Raji (cell line): ENCODE measurements at regions not wholly inside any gene's neighbourhood (a gene's known extent, or its start where the extent isn't known, plus 50 kb on each side); places are given as distances from the start of the nearest gene placed in this dataset.

Experiments
- POLR2A ChIP-seq: IDR thresholded peaks from 2 replicates; pipeline ENCODE4 v1.6.1; 2011; ENCODE audit warnings: low read depth, low read length, control low read depth; ENCODE audit not compliant: insufficient read depth

DNA sequence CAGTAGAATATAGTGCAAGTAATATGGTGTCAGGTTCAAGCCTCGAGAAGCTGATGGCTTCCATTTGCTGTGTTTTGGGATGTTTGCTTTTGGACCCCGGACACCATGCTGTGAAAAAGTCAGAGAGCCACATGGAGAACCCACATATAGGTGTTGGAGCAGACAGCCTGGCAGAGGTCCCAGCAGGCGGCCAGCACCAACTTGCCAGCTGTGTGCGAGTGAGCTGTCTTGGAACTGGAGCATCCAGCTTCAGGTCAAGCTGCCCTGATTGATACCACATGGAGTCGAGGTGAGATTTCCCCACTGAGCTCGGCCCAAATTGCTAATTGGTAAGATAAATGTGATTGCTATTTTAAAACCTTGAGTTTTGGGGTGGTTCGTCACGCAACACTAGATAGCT lies 185.7 kb upstream of the TBL1XR1 start:
- no peak for TF ChIP-seq POLR2A

DNA sequence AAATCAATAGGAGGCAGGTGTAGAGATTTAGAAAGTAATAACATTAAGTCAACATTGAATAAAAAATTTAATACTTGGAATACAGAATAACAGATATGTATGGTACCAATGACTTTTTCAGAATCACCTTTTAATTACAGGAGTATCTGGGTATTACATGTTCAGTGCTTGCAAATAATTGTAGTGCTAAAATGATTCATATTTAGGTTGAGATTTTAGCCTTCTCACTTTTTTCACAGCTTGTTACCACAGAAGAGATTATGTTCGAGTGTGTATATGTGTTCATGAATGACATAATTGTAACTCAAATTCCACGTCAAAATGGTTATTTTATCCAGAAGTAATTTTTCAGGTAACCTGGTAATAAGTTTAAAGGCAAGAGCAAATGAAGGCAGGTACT lies 187.9 kb upstream of the TBL1XR1 start:
- TF ChIP-seq POLR2A: no peak

DNA sequence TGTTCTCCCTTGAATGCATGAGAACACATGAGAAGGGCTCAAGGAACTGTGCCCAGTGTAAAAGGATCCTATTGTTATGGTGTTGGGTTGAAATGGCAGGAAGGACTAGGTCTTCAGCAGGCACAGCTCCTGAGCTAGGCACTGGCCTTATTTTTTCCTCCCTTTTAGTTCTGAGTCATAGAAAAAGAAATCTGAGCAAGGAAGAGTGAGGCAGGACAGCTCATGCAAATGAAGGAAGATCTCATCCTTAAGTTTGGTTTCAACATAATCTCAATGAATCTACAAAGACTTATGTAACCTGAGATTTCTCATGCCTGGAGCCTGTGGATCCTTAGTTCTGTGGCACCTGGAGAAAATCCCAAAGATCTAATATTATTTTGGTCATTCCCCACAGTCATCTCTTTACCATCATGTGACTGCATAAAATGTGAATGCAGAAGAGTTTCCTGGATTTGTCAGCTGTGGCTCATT lies 188.6 kb upstream of the TBL1XR1 start:
- no peak for TF ChIP-seq POLR2A

DNA sequence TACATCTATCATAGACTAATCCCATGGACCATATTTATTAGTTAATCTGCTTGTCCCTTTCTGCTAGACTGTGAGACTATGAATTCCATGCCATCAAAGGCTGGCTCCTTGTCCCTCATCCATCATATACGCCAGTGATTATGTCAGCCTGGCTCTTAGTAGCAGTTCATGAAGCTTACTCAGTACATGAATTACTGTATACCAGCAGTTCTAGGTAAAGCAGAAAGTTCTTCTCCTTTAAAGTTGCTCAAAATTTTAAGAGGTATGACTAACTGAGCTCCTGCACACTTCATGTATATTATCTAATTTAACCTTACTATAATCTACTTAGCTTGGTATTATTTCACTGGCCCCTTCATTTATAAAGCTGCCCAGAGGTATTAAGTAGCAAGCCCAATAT lies 190.9 kb upstream of the TBL1XR1 start:
- no peak for TF ChIP-seq POLR2A

DNA sequence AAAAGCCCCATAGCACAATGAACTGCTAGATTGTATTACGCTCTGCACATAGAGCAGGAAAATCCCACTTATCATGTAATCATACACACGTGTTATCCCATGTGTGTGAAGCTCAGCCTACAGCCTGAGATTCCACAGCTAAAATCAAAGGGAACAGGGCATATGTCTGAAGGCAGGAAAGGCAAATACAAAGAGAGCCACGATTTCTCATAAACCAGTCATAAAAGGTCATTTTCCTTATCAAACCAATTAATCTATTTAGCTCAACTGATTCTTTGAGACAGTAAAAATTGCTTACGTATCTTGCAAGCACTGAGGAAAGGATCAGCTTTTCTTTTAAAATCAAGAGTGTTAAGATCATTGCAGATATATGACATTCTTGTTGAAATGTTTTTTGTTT lies 199.5 kb upstream of the TBL1XR1 start:
- TF ChIP-seq POLR2A: no peak

DNA sequence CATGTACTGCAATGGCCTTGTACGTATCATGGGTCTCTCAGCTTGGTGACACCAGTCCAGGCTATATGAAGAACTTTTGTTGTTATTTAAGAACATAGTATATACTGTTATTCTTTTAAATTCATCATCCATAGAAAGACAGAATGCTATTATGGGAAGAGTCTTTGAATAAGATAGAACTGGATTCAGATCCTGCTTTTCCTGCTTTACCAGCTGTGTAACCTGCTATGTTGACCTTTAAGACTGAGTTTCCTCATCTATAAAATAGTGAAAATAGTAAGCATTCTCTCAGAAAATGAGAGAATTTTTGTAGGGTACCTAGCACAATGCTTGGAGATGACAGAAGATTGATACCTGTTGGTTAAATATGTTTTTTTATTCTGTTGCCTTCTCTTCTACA lies 204.1 kb upstream of the TBL1XR1 start:
- TF ChIP-seq POLR2A: no peak

DNA sequence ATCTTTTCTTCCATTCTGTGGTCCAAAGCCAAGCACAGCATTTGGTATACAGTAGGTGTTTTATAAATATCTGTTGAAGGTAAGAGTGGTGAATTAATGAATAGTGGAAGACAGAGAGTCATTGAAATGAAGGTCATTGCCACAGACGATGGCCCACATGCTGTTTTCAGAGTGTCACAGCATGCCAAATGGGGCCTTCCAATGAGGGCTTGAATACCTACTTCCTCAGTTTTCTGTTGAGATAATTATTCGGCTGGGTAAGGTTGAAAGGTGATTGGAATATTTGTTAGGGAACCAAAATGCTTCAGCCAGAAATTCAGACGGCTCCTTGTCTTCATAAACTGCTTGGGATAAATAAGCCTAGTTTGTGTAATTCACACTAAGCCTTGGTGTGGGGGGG lies 205.3 kb upstream of the TBL1XR1 start:
- no peak for TF ChIP-seq POLR2A

DNA sequence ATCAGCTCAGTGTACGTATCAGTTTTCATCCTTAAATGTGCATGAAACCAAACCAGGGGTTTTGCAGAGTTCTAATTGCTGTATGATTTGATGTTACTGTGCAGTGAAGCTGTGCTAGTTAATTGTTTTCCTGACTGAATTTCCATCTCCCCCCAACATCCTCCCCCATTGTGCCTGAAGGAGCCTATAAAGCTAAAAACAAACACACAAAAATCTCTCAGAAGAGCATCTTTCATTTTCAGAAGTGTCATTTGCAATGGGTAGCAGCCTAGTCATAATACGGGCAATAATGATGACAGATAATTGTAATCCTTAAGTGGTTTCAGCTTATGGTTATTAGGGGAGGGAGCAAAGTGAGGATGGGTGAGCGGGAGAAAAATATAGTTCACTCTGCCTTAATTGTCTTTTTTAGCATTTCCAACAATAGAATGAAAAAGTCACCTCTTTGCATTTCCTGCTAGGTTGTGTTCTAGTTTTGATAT lies 207.9 kb upstream of the TBL1XR1 start:
- no peak for TF ChIP-seq POLR2A

DNA sequence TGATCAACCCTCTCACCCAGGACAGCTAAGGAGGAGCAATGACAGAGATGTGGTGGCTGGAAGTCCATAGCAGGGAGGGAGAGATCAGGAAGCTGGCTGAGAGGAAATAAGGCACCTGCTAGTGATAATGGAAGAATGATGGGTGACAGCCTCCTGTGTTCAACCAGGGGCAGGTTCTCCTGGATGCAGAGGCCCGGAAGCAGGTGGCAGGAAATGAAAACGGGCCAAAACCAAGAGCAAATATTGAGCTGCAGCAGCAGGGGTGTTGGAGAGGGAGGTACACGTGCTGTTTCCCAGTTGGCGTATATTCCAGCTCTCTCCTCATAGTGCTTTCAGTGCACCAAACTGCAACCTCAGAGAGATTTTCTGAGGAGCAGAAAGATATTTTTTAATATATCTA lies 213.4 kb upstream of the TBL1XR1 start:
- TF ChIP-seq POLR2A: no peak

DNA sequence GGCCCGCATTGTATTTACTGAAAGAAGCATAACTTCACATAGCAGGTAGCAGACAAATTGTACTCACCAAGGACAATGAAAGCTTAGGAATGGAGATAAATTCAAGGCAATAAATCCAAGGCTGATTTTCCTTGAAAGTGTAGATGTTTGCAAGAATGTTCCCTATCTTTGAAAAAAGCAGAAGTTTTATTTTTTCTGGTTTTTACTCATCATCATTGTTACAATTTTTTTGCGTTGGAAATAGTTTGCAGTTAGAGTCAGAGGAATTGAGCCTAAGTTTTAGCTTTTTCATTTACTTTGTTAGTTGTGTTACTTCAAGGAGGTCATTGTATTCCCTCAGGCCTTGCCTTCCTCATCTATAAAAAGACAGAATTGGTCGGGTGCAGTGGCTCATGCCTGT lies 213.9 kb upstream of the TBL1XR1 start:
- TF ChIP-seq POLR2A: no peak

DNA sequence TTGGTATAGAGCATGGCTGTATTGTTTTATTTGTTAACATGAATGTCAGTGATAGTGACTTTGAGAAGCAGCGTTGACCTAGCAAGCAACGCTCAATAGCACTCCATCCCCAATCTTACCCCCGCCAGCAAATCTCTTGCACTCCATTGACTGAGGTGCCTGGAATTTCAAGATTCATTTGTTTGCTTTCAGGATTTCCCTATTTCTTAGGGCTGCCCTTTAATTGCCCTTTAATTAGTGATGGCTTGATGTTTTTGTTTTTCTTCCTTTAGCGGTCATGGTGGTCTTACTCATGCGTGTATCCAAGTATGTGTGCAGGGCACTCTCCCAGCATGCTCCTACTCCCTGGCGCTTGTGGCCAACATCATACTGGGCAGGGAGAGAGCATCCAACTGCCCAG lies 216.8 kb upstream of the TBL1XR1 start:
- TF ChIP-seq POLR2A: no peak

DNA sequence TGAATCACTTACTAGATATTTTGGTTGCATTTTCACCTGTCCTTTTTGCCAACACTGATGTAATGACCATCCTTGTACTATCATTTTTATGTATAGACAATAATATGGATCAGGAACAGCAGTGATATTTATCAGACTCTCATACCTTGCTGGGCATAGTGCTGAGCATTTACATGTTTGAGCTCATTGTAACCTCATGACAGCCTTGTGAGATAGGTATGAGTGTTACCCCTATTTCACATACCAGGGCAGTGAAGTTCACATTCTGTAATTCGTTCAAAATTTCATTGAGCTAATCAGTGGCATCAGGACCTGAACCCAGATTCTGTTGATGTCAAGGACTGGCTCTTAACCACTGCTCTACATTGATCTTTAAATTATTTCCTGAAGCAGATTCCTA lies 221.5 kb upstream of the TBL1XR1 start:
- no peak for TF ChIP-seq POLR2A

DNA sequence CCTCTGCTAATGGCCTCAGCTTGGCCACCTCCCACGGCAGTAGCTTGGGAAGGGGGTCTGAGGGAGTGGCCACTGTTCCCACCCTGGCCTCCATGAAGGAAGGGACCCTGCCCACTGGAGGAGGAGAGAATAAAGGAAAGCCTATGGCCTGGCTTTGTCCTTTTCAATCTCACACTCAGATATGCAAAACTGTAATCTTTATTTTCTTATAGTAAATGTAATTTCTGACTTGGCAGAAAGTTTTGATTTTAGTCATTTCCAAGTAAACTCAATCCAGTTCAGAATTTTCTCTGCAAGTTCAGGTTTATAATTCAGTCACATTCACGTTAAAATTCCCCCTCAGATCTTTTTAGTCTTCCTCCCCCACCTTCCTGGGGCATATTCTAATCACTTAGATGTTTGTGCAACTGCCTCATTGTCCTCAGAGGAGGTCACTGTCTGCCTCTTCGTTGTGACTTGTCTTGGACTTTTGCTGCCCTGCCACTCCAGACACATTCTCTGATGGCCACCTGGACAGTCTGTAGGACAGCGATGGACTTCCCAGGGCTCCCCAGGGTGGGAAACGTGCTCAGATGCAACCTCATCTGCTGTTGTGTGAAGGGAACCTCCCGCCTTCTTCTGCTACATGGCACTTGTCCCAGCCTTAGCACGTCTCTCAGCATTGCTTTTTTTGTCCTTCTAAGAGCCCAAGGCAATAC lies 222.8 kb upstream of the TBL1XR1 start:
- no peak for TF ChIP-seq POLR2A

DNA sequence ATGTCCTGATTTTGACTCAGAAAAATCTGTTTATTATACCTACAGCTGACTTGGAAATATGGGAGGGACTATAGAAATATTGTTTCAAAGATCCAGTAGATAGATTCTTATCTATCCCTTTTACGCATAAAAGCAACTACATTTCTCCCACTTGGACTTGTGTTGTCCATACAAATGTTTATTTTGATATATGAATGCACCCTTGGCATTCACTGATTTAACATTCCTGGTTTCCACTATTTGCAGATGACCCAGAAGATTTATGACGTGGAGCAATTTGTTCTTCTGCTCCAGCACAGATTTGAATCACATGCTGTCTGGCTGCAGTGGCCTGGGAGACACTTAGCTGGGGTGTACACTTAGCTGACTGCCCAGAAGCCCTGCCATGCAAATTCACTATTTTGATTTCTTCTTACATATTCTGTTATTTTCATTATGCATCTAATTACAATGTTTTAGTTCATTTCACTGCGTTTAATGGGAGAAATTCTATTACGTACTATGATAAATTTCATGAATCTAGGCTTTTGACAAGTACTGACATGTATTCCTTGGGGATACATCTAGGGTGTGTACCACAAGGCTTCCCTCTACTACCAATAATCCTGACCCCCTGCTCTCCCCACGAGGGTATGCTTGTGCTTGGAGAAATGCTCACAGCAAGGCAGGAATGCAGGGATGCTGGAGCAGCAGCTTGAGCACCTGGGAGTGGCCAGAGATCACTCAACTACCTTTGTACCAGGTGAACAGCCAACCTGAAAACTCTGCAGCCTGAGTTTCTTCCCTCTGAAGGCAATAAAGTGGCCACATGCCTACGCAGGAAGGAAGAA lies 223.6 kb upstream of the TBL1XR1 start:
- TF ChIP-seq POLR2A: no peak

DNA sequence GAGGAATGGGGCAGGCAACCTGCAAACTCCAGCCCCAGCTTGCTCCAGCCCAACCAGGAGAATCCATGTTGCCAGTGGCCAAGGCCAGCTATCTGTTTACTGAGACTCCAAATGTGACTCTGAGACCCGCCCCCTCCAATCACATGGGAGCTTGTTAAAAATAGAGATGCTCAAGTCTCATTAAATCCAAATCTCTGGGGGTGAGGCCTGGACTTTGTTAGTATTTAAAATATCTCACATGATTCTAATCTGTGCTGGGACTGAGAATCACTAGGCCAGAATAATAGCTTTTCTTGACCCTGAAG lies 224.2 kb upstream of the TBL1XR1 start:
- TF ChIP-seq POLR2A: no peak

DNA sequence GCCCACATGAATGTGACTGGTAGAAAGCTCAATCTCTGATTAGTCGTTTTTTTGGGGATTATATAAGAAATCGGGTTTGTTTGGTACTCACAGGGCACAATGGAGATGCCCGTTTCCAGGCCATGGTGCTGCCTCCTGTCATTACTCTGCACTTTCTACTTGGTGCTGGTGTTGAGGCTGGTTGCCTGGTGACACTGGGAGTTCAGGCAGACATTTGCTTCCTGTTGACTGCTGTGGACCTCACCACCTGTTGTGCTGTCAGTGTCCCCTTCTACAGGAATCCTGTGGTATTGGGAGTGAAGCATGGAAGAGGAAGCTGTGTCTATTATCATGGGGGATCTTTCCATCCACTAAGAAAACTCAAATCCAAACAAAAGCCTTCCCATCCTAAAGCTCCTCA lies 227.2 kb upstream of the TBL1XR1 start:
- TF ChIP-seq POLR2A: no peak

DNA sequence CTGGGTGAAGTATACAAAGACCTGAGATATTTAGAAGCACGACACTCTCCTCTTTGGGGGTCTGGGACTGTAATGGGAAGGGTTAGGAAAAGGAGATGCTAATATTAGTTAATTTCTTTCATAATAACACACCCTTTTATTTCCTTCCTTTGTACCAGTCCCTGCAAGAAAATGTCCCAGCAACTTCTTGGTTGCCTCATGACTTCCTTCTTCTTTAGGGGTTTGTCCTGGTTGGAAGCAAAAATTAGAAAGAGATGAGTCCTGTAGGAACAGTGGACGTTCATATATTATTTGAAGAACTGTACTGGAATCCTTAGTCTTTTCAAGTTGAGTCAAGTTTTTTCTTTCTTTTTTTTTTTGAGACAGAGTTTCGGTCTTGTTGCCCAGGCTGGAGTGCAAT lies 227.8 kb upstream of the TBL1XR1 start:
- TF ChIP-seq POLR2A: no peak

DNA sequence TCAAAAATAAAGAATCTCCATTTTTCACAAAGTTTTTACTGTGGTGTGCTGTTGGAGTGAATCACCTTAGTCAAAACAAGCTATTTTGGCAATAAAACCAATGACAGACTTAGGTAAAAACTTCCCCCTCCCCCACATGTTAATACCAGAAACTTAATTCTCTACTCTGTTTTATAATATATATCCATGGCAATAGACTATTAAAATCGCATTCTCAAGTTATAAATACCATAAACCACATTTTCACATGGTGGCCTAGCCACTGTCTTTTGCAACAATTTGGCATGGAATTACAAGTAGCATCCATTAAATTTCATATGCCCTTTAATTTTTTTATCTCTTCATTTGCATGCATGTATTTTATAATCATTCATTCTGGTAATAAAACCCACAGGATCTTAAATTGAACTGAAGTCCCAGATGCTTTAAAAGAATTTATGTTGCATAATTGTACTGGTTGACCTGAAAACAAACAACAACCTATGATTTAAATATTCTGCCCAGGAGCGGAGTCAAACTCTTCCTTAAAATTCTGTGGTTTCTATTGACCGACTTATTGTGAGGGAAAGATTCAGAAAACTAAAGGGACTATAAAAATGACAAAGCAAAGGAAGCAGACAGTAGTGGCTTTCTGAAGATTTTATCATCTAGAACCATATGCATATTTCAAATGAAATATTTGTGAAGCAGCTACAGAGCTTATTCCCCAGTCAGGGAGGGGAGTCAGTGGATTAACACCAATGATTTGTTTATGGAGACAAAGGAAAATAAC lies 229.0 kb upstream of the TBL1XR1 start:
- no peak for TF ChIP-seq POLR2A
